ENCODE measurements at regions not wholly inside any gene's neighbourhood (a gene's known extent, or its start where the extent isn't known, plus 50 kb on each side); places are given as distances from the start of the nearest gene placed in this dataset.

- DNase-seq = no peak
Observed at GRCh38 chr1:168381850-168382249, 101.2 kb downstream of the TBX19 start.

- DNase-seq = no peak
Observed at GRCh38 chr1:168380945-168381344, 100.3 kb downstream of the TBX19 start.

- DNase-seq = no peak
Observed at GRCh38 chr1:168379104-168379860, 98.6 kb downstream of the TBX19 start.

- no peak for DNase-seq
Observed at GRCh38 chr1:168375566-168376300, 95.1 kb downstream of the TBX19 start.

- no peak for DNase-seq
Observed at GRCh38 chr1:168374566-168374965, 93.9 kb downstream of the TBX19 start.

DNA sequence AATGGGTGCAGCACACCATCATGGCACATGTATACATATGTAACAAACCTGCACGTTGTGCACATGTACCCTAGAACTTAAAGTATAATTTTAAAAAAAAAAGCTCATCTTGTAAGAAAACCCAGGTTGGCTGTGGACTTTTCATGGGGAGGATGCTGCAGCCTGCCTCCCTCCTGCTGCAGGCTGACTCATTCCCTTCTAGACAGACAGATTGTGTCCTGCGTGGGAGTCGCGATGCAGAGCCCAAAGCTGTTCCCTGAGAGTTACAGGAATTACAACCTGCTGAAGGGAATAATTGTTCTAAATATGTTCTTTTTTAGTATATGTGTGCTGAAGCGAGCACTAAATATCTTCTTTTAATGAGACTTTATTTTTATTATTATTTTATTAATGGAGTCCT is 93.2 kb downstream of the TBX19 start:
- DNase-seq = no peak

GRCh38 chr1:168372861-168373371 is 92.2 kb downstream of the TBX19 start:
- DNase-seq = no peak

GRCh38 chr1:168372307-168372706 is 91.6 kb downstream of the TBX19 start:
- no peak for DNase-seq

DNA sequence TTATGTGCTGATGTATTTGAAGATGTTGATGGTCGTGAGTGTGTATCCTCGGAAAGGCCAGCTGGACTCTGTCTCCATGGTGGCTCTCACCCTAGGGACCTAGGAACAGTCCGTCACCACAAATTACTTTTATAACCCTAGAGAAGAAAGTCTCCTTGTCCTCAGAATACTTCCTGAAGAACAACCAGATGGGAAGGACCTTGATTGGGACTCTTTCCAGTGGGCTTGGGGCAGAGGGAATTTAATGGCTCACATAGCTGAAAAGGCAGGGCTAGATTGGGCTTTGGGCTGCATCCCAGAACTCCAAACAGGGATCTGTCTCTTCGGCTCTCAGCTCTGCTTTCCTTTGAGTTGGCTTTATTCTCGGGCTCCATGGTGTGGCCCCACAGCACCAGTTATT is 90.8 kb downstream of the TBX19 start:
- no peak for DNase-seq

GRCh38 chr1:168370586-168370985 is 89.9 kb downstream of the TBX19 start:
- DNase-seq = no peak

GRCh38 chr1:168369655-168370054 is 89.0 kb downstream of the TBX19 start:
- DNase-seq = no peak

DNA sequence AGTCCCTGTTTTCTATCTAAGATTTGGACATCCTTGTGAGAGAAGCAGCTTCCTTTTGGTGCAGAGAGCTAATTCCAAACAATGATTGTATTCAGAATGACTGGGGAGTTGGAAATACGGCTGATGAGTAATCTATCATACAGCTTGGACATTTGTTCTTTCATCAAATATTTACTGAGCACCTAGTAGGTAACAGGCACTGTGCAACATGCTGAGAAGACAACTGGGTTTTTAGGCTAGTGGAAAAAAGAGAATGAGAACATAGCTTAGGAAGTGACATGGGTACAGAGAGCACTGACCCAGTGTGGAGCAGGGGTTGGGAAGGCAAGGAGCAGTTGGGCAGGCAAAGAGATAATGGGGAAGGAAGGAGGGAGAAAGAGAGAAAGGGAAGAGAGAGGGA is 87.5 kb downstream of the TBX19 start:
- no peak for DNase-seq

DNA sequence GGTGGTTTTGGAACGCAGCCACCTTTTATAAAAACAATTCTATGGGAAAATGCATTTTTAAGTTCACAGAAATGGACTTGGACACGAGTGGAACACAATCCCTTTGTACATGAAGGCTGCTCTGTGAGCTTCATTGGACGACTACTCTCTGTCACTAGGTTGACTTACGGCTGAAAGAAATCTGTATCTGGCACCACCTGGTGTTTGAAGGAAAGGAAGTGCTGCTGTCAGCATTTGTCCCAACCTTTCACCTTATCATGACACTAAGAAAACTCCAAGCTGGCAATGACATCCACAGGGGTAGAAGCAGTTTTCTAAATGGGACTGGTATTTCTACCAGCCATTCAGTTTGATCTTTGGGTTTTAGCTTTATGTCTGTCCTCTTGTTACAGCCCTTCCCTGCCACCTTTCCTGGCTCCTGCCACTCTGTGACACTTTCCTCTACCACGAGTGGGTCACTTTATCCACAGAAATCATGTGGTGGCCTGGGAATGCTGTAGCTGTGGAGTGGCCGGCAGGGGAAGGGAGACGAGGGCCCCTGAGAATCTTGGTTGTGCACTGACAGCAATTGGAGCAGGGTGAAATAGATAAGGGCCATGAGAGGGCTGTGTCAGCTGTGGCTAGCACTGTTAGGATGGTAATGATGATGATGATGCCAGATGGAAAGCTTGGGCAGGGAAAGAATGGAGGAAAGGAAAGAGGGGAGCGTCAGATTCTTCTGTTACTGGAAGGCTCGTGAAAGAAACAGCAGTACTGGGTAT is 85.2 kb downstream of the TBX19 start:
- no peak for DNase-seq

Data from activated naive CD4-positive, alpha-beta T cell (primary cell).